ENCODE measurements at regions not wholly inside any gene's neighbourhood (a gene's known extent, or its start where the extent isn't known, plus 50 kb on each side); places are given as distances from the start of the nearest gene placed in this dataset.
"Not testable (repeated sequence)": the region's sequence is repeated elsewhere in the genome, so short reads cannot be mapped to it uniquely, and the experiment has no call there.

DNA sequence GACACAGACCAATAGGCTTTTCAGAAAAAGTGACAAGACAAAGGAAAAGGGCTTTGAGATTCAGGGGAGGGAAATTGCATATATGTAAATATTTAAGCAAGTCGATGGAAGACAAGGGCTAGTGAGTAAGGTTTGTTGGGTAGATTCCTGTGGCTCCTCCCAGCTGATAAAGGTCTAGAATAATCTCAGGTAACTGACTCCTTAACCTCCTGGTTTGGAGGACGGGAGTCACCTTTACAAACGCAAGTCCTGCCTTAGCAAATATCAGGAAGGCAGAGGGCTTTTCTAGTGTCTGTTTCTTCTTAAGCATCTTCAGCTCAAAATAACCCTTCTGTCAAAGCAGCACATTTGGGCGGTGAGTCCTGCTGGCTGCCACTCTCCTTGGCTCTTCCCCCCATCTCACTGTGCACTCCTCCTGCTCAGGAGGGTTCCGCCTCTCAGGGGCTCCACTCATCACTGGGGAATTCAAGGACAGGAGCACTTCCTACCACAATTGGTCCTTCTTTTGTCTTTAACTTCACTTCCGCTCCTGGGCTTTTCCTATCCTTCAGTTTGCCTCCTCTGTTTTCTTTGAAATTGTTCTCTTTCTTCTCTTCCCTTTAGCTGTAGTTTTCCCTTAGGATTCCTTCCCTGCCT, 496.3 kb upstream of the KLF6 start:
- no peak for DNase-seq

DNA sequence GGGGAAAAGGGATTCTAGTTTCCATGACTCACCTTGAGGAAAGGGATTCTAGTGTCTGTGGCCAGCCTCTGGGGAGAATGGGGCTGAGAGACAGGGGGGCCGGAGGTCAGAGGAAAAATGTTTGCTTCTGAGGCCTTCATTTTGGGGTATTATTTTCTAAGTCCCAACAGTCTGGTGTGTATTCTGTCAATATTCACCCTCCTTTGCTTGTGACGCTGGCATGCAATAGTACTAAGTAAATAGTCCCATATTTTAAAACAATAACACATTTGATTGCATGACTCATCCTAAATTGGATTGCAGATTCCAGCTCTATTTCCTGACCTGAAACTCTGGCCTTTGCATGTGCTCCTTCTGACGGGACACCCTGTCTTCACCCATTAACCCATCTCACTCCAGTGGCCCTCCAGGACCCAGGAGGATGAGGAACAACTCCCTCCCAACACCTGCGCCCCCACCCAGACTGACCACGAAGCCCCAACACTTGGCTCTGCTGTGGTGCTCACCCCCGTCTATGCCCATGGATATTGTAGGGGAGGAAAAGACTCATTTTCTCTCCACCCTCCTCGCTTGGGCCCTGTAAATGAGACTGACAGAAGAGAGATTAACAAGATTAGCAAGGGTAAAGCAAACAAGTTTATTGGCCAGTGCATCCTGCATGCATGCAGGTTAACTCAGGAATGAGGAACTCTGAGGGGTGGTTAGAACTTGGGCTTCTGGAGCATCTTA, 495.6 kb upstream of the KLF6 start:
- DNase-seq, result no peak

- DNase-seq, result no peak
These were observed 494.6 kb upstream of the KLF6 start for GRCh38 chr10:4279655-4280054.

DNA sequence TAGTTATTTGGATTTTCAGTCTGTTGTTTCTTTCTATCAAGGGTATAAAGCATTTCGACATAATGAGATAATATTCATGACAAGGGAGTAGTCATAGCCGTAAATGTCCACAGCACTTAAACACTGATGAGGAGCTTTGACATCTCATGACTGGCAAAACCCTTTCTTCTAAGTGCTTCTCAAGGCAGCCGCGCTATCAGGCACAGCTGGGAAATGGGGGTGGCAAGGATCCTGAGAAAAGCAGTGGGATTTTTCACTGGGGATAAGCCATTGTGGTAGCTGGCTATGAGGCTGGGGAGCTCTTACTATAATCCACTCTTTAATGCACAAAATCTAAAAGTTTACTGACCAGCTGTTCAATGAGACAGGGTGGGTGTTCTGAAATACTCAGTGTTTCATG, 493.2 kb upstream of the KLF6 start:
- DNase-seq, result no peak

GRCh38 chr10:4276151-4276550, 491.1 kb upstream of the KLF6 start:
- no peak for DNase-seq

DNA sequence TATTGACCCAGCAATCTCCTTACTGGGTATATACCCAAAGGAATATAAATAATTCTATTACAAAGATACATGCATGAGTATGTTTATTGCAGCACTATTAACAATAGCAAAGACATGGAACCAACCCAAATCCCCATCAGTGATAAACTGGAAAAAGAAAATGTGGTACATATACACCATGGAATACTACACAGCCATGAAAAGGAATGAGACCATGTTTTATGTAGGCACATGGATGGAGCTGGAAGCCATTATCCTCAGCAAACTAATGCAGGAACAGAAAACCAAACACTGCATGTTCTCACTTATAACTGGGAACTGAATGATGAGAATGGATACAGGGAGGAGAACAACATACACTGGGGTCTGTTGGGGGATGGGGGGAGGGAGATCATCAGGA, 489.7 kb upstream of the KLF6 start:
- not testable (repeated sequence) for DNase-seq

DNA sequence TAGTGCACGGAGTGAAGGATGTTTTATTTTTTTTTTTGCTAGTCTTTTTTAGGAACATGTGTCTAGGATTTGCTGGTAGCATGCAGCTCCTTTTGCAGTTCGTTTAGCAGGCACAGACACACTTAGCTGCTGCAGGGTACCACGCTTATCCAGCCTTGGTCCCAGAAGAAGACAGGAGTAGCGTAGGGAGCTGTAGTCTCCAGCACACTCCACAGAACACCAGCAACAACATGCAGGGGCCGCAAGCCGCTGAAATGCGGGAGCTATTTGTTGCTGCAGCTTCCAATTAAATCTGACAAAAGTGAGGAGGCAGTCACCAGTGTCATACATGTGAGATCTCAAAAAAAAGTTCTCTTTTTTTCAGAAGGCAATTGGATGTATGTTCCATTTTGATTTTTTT, 486.2 kb upstream of the KLF6 start:
- no peak for DNase-seq

DNA sequence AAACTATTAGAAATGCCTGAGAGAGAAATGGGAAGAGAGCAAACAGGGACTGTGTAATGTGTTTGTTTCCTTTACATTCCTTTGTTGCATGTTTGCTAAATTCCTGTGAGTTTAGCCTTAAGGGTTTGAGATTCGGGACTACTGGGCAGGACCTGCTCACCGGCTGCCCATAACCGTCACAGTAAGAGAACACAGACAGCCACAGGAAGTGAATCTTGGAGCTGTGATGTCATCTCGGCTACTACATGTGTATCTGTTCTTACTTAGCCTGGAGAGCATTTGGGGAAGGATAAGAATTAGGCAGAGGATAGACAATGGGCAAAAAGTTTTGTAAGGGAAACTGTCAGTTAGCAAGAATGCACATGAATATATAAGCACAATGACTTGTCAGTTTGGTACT, 485.1 kb upstream of the KLF6 start:
- no peak for DNase-seq

- not testable (repeated sequence) for DNase-seq
These were observed 483.5 kb upstream of the KLF6 start for GRCh38 chr10:4268490-4268889.

DNA sequence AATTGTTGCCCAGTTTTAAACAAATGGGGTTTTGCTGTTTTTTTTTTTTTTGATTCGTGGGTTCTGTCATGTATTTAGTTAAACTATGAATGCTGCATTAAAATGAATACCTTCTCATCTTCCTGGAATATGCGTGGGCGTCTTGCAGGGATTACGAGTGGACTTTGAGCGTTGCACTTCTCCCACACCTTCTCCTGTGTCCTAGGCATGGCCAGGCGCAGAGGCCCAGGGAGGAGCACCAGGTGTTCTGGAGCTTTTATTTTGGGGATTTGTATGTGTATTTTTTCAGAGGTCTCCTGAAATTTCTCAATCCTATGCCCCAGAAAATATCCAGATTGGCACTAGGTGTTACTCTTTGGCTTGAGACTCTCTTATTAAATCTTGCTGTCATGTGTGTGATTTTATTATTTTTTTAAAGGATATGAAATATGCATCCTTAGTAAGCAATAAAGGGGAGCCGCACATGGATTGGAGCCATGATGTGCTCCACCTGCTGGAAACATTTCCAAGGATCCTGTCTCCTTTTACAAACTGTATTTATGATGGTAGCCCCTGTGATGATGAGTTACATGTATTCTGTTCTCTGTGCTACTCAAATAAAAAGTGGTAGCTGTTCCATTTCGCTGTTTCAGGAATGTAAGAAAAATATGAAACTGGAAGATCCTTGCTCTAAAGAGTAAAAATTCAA, 482.2 kb upstream of the KLF6 start:
- no peak for DNase-seq

DNA sequence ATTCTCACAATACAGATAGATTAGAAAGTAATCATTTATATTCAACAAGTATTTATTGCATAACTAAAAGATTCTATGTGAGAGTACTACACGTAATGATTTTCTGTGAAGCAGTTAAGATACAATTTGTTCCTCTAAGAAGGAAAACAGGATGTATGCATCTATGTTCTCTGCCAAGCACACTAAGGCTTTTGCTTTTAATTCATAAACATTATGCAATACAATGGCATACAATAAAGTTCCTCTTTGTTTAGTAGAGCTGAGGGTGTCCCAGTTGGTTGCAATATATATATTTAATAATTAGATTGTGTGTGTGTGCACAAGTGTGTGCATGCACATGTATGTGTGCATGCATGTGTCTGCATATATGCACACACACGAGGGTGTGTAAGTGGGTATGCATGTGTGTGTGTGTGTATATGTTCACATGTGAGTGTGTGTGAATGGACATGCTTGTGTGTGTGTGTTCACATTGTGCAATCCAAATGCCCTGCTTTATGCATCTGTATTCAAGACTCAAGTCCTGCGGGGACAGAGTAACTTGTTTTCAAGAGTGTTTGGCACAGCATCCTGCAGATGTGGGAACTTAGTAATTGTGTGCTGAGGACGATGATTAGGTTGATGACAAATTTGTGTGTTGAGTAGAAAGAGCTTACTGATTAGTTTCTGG, 481.5 kb upstream of the KLF6 start:
- DNase-seq, result no peak

- no peak for DNase-seq
These were observed 481.0 kb upstream of the KLF6 start for GRCh38 chr10:4265964-4266363.

- DNase-seq, result no peak
These were observed 479.3 kb upstream of the KLF6 start for GRCh38 chr10:4264209-4264865.

DNA sequence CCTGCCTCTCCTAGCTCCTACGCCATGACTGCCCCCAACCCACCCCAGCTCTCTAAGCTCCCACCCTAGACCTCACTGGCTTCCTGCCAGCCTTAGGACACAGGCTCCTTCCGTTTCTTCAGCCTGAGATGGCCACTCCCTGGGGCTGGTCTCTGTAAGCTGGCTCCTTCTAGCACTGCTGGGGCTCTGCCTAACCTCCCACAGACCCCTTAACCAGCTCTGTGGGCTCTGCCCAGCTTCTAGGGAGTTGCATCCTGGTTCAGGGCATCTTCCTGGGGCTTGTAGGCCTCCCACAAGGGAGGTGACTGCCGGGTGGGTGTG, 478.6 kb upstream of the KLF6 start:
- no peak for DNase-seq

- no peak for DNase-seq
These were observed 478.0 kb upstream of the KLF6 start for GRCh38 chr10:4262870-4263600.

- DNase-seq, result no peak
These were observed 477.4 kb upstream of the KLF6 start for GRCh38 chr10:4262449-4262848.

DNA sequence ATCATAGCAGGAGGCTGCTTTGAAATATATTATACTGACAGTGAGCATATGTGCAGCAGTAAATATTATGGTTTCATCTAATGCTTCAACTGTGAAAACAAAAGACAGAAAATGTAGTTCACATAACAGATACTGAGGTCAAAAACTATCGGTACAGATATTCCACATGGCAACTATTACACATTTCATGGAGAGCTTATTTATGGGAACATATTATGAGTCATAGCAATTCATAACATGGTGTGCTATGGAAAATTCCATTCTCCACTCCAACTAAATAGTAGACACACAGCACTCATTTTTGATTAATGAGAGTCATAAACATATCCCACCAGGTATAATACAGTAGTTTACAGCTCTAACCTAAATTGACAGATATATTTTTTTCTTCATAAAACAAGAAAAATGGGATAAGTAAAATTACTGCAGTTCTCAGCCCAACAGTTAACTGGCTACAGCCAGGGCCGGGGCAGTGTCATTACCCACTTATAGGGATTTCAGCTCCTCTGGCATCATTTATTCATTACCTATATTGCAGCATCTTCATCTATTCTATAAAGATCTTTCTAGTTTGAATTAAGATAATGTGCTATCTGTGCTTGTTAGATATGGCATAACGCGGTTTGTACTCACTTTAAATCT, 475.6 kb upstream of the KLF6 start:
- DNase-seq, result no peak

- no peak for DNase-seq
These were observed 473.0 kb upstream of the KLF6 start for GRCh38 chr10:4257939-4258465.

- no peak for DNase-seq
These were observed 472.0 kb upstream of the KLF6 start for GRCh38 chr10:4256971-4257370.

GRCh38 chr10:4255751-4256150, 470.7 kb upstream of the KLF6 start:
- no peak for DNase-seq

- DNase-seq, result no peak
These were observed 469.3 kb upstream of the KLF6 start for GRCh38 chr10:4254101-4254994.

All from activated CD4-positive, alpha-beta T cell treated with anti-CD3 and anti-CD28 coated beads, Interleukin-2, amount 50 U/mL, for 16 hours (primary cell).